Endothelial cell (in vitro differentiated cells): ENCODE measurements at regions not wholly inside any gene's neighbourhood (a gene's known extent, or its start where the extent isn't known, plus 50 kb on each side); places are given as distances from the start of the nearest gene placed in this dataset.

Source experiments
- DNase-seq: peaks from one replicate; pipeline ENCODE4 v3.0.0; 2021; ENCODE audit warnings: low spot score
- H3K27ac Mint-ChIP-seq: one replicate; pipeline ENCODE4 v1.8.0; 2021; ENCODE audit warnings: mixed read lengths, inconsistent platforms; ENCODE audit not compliant: unreplicated experiment
- H3K27me3 Mint-ChIP-seq: one replicate; pipeline ENCODE4 v1.8.0; 2021; ENCODE audit warnings: mild to moderate bottlenecking, moderate library complexity, mixed read lengths, inconsistent platforms; ENCODE audit not compliant: unreplicated experiment
- H3K36me3 Mint-ChIP-seq: one replicate; pipeline ENCODE4 v1.8.0; 2021; ENCODE audit warnings: mild to moderate bottlenecking, low read depth, mixed read lengths, inconsistent platforms; ENCODE audit not compliant: unreplicated experiment
- H3K4me1 Mint-ChIP-seq: one replicate; pipeline ENCODE4 v1.8.0; 2021; ENCODE audit warnings: mild to moderate bottlenecking, mixed read lengths, inconsistent platforms; ENCODE audit not compliant: unreplicated experiment
- H3K4me3 Mint-ChIP-seq: one replicate; pipeline ENCODE4 v1.8.0; 2021; ENCODE audit warnings: mild to moderate bottlenecking, mixed read lengths, inconsistent platforms; ENCODE audit not compliant: unreplicated experiment
- H3K9me3 Mint-ChIP-seq: one replicate; pipeline ENCODE4 v1.8.0; 2021; ENCODE audit warnings: mixed read lengths, inconsistent platforms; ENCODE audit not compliant: unreplicated experiment
- TF ChIP-seq, protein P1 (sequence below): fragments of 200-600 bp; sonication (generic); IDR thresholded peaks from one replicate; pipeline ENCODE4 v1.5.0; 2021; ENCODE audit warnings: antibody characterized with exemption; ENCODE audit not compliant: unreplicated experiment

DNA sequence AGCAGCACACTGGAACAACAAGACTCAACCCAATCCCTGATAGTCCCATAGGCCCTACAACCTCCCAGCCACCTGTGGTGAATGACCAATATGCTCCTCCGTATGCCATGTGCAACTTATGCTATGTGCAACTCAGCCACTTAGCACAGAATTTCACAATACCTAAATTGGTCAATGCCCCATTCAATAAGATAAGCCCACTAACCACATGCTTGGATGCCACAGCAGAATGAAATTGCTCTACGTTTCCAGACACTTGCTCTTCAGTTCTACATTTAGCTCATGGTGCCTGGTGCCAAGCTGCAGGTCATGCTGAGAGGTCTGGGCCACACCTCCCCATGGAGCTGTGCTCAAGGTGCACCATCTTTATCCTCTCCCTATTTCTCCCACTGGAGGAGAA, 159.8 kb downstream of the EN1 start:
- Mint-ChIP-seq H3K36me3 (no peaks in the 10 kb centered on the region), H3K27ac (no peak overlapping the region), H3K4me3 (no peak overlapping the region), H3K27me3 (no peaks in the 10 kb centered on the region), H3K9me3 (no peaks in the 10 kb centered on the region), H3K4me1 (no peaks in the 10 kb centered on the region)
- TF ChIP-seq, protein P1, sequence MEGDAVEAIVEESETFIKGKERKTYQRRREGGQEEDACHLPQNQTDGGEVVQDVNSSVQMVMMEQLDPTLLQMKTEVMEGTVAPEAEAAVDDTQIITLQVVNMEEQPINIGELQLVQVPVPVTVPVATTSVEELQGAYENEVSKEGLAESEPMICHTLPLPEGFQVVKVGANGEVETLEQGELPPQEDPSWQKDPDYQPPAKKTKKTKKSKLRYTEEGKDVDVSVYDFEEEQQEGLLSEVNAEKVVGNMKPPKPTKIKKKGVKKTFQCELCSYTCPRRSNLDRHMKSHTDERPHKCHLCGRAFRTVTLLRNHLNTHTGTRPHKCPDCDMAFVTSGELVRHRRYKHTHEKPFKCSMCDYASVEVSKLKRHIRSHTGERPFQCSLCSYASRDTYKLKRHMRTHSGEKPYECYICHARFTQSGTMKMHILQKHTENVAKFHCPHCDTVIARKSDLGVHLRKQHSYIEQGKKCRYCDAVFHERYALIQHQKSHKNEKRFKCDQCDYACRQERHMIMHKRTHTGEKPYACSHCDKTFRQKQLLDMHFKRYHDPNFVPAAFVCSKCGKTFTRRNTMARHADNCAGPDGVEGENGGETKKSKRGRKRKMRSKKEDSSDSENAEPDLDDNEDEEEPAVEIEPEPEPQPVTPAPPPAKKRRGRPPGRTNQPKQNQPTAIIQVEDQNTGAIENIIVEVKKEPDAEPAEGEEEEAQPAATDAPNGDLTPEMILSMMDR = no peak
- DNase-seq = no peak

DNA sequence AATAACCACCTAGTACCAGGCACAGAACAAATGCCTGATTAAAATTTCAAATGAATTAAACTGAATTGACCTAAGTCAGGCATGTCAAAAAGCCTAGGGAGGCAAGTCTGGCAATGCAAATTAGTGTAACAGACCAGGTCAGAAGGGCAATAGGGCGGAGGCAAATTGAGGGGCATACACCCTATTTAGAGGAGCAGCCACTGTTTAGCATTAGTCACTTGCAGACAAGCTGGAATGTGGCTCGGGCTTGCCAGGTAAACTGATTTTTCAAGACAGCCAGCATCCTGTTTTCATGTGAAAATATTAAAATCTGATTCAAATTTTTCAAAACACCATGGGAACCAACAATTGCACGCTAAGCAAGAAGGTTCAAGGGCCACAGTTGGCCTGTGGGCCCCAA, 160.3 kb downstream of the EN1 start:
- TF ChIP-seq, protein P1 = no peak
- Mint-ChIP-seq H3K27ac (no peak overlapping the region), H3K4me3 (no peak overlapping the region), H3K27me3 (no peaks in the 10 kb centered on the region), H3K4me1 (no peaks in the 10 kb centered on the region), H3K36me3 (no peaks in the 10 kb centered on the region), H3K9me3 (no peaks in the 10 kb centered on the region)
- DNase-seq = no peak

DNA sequence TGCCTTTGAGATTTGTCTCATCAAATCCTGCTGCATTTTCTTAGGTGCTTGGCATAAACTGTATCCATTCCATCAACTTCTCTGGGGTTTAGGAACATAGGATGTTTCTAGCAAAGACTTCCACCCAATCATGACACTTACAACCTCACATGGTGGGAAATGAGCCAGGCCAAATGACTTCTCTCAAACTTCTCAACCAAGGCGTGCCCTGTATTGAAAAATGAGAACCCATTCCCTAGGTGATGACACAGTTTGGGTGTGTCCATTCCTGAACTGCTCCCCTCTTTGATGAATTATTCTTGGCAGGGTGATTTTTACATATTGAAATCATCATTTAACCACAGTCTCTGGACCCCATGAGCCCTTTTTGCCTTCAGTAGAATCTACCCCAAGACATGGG, 161.1 kb downstream of the EN1 start:
- H3K36me3 Mint-ChIP-seq = no peaks in the 10 kb centered on the region
- no peaks in the 10 kb centered on the region for H3K4me1 Mint-ChIP-seq
- H3K27me3 Mint-ChIP-seq = no peaks in the 10 kb centered on the region
- TF ChIP-seq, protein P1 = no peak
- H3K4me3 Mint-ChIP-seq = no peak overlapping the region
- no peaks in the 10 kb centered on the region for H3K9me3 Mint-ChIP-seq
- no peak for DNase-seq
- no peak overlapping the region for H3K27ac Mint-ChIP-seq

DNA sequence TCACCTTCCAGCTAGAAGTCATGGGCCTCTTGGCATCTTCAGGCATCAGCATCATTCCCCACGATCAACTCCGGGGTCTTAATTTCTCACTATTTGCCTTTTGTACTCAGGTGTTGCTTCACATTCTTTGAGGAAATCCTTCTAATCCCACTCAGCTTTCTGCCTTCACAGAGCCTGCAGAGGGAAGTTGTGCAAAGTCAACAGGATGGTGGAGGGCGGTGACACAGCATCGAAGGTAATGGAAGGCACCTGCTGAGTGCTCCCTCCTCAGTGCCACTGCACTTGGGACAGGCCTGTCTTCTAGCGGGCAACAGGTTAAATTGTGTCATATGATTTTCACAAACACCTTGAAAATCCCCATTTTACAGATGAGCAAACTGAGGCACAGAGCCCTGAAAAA, 164.0 kb downstream of the EN1 start:
- no peaks in the 10 kb centered on the region for H3K36me3 Mint-ChIP-seq
- DNase-seq = no peak
- H3K4me1 Mint-ChIP-seq = peaks cover 8% of the 10 kb centered on the region
- H3K9me3 Mint-ChIP-seq = no peaks in the 10 kb centered on the region
- H3K27ac Mint-ChIP-seq = no peak overlapping the region
- TF ChIP-seq, protein P1 = no peak
- peaks cover 2% of the 10 kb centered on the region for H3K27me3 Mint-ChIP-seq
- H3K4me3 Mint-ChIP-seq = no peak overlapping the region

DNA sequence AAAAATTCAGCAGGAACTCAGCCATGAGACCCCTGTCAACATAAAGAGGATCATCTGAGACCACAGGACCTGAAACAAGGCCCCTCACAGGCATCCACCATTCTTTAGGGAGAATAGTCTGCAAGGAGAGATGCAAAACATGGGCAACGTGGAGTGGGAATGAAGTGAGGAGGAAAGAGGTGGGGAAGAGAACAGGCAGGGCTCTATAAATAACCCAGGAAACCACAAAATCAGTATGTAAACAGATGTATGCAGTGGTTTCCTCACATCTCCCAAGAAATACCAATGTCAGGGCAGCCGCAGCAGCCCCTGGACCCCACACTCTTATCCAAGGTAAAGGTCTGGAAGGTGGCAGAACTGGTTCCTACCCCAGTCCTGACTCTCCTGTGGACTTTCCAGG, 168.5 kb downstream of the EN1 start:
- TF ChIP-seq, protein P1 = no peak
- H3K4me1 Mint-ChIP-seq = peaks cover 9% of the 10 kb centered on the region
- H3K9me3 Mint-ChIP-seq = no peaks in the 10 kb centered on the region
- no peak overlapping the region for H3K27ac Mint-ChIP-seq
- peaks cover 2% of the 10 kb centered on the region for H3K27me3 Mint-ChIP-seq
- DNase-seq = no peak
- H3K4me3 Mint-ChIP-seq = no peak overlapping the region
- no peaks in the 10 kb centered on the region for H3K36me3 Mint-ChIP-seq
